IMR-90 (cell line): ENCODE measurements at regions not wholly inside any gene's neighbourhood (a gene's known extent, or its start where the extent isn't known, plus 50 kb on each side); places are given as distances from the start of the nearest gene placed in this dataset.

Source experiments
- ATAC-seq: fragments of 200-7000 bp; cut with Tn5 transposase; 2 replicates; pipeline ENCODE4 v1.9.1; 2020; ENCODE audit warnings: low read depth, mild to moderate bottlenecking, moderate library complexity
- BruUV-seq: library from RNA; stranded (reverse); fragments of 400-500 nt; replicated peaks from 2 replicates; lab custom pipeline; 2021; lab: Mats Ljungman, UMichigan
- CTCF ChIA-PET: fragments of 300-600 bp; formaldehyde crosslinking; extraction: SDS; loops from one replicate; lab custom pipeline; 2021; ENCODE audit warnings: antibody characterized with exemption; lab: Yijun Ruan, JAX
- POLR2A ChIA-PET: fragments of 300-600 bp; sonication (Branson Sonifier 250); formaldehyde crosslinking; loops from one replicate; lab custom pipeline; 2022; ENCODE audit warnings: antibody characterized with exemption; ENCODE audit not compliant: unreplicated experiment; lab: Charles Lee
- DNase-seq: peaks from one replicate; pipeline ENCODE4 v3.0.0; 2013
- H2AFZ ChIP-seq: replicated peaks from 2 replicates; pipeline ENCODE3; 2013; ENCODE audit warnings: low read length, mild to moderate bottlenecking; ENCODE audit not compliant: poor library complexity
- H2AK5ac ChIP-seq: 2 replicates; pipeline ENCODE4 v1.6.1; 2013; ENCODE audit warnings: low read depth, low read length, inconsistent platforms
- H2AK9ac ChIP-seq: replicated peaks from 2 replicates; pipeline ENCODE3; 2013; ENCODE audit warnings: mild to moderate bottlenecking, low read depth, low read length, moderate library complexity; ENCODE audit not compliant: poor library complexity
- H2BK120ac ChIP-seq: 2 replicates; pipeline ENCODE4 v1.6.1; 2013; ENCODE audit warnings: low read depth, low read length, inconsistent platforms
- H2BK15ac ChIP-seq: 3 replicates; pipeline ENCODE4 v1.6.1; 2013; ENCODE audit warnings: low read depth, low read length, inconsistent platforms
- H2BK20ac ChIP-seq: 2 replicates; pipeline ENCODE4 v1.6.1; 2013; ENCODE audit warnings: low read depth, mild to moderate bottlenecking, inconsistent platforms, low read length, moderate library complexity
- H2BK5ac ChIP-seq: 2 replicates; pipeline ENCODE4 v1.6.1; 2013; ENCODE audit warnings: mild to moderate bottlenecking, low read depth, low read length, inconsistent platforms; ENCODE audit not compliant: poor library complexity, severe bottlenecking
- H3K14ac ChIP-seq: replicated peaks from 2 replicates; pipeline ENCODE4 v1.6.1; 2013; ENCODE audit warnings: low read depth, low read length, inconsistent platforms
- H3K18ac ChIP-seq: 2 replicates; pipeline ENCODE4 v1.6.1; 2013; ENCODE audit warnings: low read depth, low read length, control low read depth
- H3K23ac ChIP-seq: 2 replicates; pipeline ENCODE4 v1.6.1; 2013; ENCODE audit warnings: low read depth, low read length, inconsistent platforms
- H3K27ac ChIP-seq: 2 replicates; pipeline ENCODE4 v1.5.1; 2013; ENCODE audit warnings: mild to moderate bottlenecking, control low read depth, low read length; ENCODE audit not compliant: insufficient read depth
- H3K27me3 ChIP-seq: 2 replicates; pipeline ENCODE4 v1.6.1; 2013; ENCODE audit warnings: low read length; ENCODE audit not compliant: control insufficient read depth, insufficient read depth
- H3K36me3 ChIP-seq: 2 replicates; pipeline ENCODE4 v1.6.1; 2013; ENCODE audit warnings: low read length, mixed read lengths; ENCODE audit not compliant: control insufficient read depth, insufficient read depth
- H3K4ac ChIP-seq: 2 replicates; pipeline ENCODE4 v1.6.1; 2013; ENCODE audit warnings: low read depth, low read length, inconsistent platforms
- H3K4me1 ChIP-seq: 2 replicates; pipeline ENCODE4 v1.6.1; 2013; ENCODE audit warnings: low read length, mixed read lengths; ENCODE audit not compliant: control insufficient read depth, insufficient read depth
- H3K4me2 ChIP-seq: 2 replicates; pipeline ENCODE4 v1.6.1; 2013; ENCODE audit warnings: low read depth, mild to moderate bottlenecking, control low read depth, low read length, moderate library complexity
- H3K4me3 ChIP-seq: 2 replicates; pipeline ENCODE4 v1.5.1; 2013; ENCODE audit warnings: low read depth, mild to moderate bottlenecking, control low read depth, low read length, moderate library complexity; ENCODE audit not compliant: insufficient read depth
- H3K56ac ChIP-seq: 2 replicates; pipeline ENCODE4 v1.6.1; 2013; ENCODE audit warnings: low read length, inconsistent platforms; ENCODE audit not compliant: insufficient read depth; ENCODE audit errors: extremely low read depth
- H3K79me1 ChIP-seq, 2 experiments: 2 replicates each; pipeline ENCODE4 v1.6.1; 2013; ENCODE audit warnings: low read length in 2 of 2, inconsistent platforms in 1 of 2, low read depth in 1 of 2
- H3K9ac ChIP-seq: 2 replicates; pipeline ENCODE4 v1.6.1; 2013; ENCODE audit warnings: low read depth, low read length, control low read depth
- H3K9me1 ChIP-seq: 2 replicates; pipeline ENCODE4 v1.6.1; 2013; ENCODE audit warnings: low read length, inconsistent platforms; ENCODE audit not compliant: insufficient read depth
- H3K9me3 ChIP-seq: 2 replicates; pipeline ENCODE4 v1.6.1; 2013; ENCODE audit warnings: low read length; ENCODE audit not compliant: control insufficient read depth, insufficient read depth
- H4K20me1 ChIP-seq: 2 replicates; pipeline ENCODE4 v1.6.1; 2013; ENCODE audit warnings: low read length, inconsistent platforms; ENCODE audit not compliant: insufficient read depth
- H4K5ac ChIP-seq: 2 replicates; pipeline ENCODE4 v1.6.1; 2013; ENCODE audit warnings: mild to moderate bottlenecking, low read depth, low read length, control low read depth
- H4K8ac ChIP-seq, 2 experiments: 2 replicates each; pipeline ENCODE4 v1.6.1; 2013; ENCODE audit warnings: low read depth in 2 of 2, low read length in 2 of 2, control low read depth in 1 of 2, inconsistent platforms in 1 of 2
- H4K91ac ChIP-seq: 2 replicates; pipeline ENCODE4 v1.6.1; 2013; ENCODE audit warnings: low read depth, low read length, inconsistent platforms; ENCODE audit not compliant: insufficient read depth
- CHD1 ChIP-seq: IDR thresholded peaks from 2 replicates; pipeline ENCODE4 v1.6.1; 2012; ENCODE audit warnings: low read depth, low read length, improper control_type of control experiment
- CTCF ChIP-seq: conservative IDR thresholded peaks from 2 replicates; pipeline ENCODE4 v1.5.1; 2012; ENCODE audit warnings: mild to moderate bottlenecking, low read depth, low read length, improper control_type of control experiment
- ELK1 ChIP-seq: fragments of 150-350 bp; IDR thresholded peaks from 2 replicates; pipeline ENCODE4 v1.6.1; 2016; ENCODE audit warnings: low read depth, mild to moderate bottlenecking, low read length, moderate library complexity, borderline replicate concordance
- MAFK ChIP-seq: IDR thresholded peaks from 2 replicates; pipeline ENCODE4 v1.6.1; 2012; ENCODE audit warnings: low read depth, low read length, improper control_type of control experiment
- RFX5 ChIP-seq: IDR thresholded peaks from 2 replicates; pipeline ENCODE4 v1.8.0; 2012; ENCODE audit warnings: low read depth, mild to moderate bottlenecking, low read length, moderate library complexity
- WGBS, 2 experiments: methylation state at CpG; one replicate each; pipeline versions ENCODE4 v1.1.5 to v1.1.7; 2013; ENCODE audit warnings: missing lambda C conversion rate in 2 of 2; ENCODE audit not compliant: insufficient read length in 1 of 2; ENCODE audit errors: extremely low coverage in 2 of 2; 5-methylcytosine and 5-hydroxymethylcytosine counted together
- dilution Hi-C: fragments of 300-500 bp; cut with HindIII; formaldehyde crosslinking; loops from one replicate; pipeline ENCODE4 v1.14.3; 2018; ENCODE audit warnings: low sequenced_read_pairs; ENCODE audit not compliant: unreplicated experiment
- in situ Hi-C: fragments of 300-500 bp; cut with MboI; formaldehyde crosslinking; loops from 3 replicates; pipeline ENCODE4 v1.14.3; 2019; ENCODE audit warnings: low sequenced_read_pairs, inconsistent platforms, mixed read lengths
- intact Hi-C: fragments of 100-400 bp; cut with micrococcal nuclease; formaldehyde crosslinking; loops from 2 replicates; pipeline ENCODE4 v1.10.0; 2022

- H3K14ac ChIP-seq: no peak overlapping the region
- no peaks in the 10 kb centered on the region for H3K9me1 ChIP-seq
- no peak overlapping the region for H3K23ac ChIP-seq
- no peak overlapping the region for H3K4ac ChIP-seq
- intact Hi-C loops: no loop called here
- no peaks in the 10 kb centered on the region for H3K4me1 ChIP-seq
- peaks cover 5% of the 10 kb centered on the region; the same call in 1 of the 2 replicates for H3K9me3 ChIP-seq
- H3K27me3 ChIP-seq: no peaks in the 10 kb centered on the region; the same call in 1 of the 2 replicates
- no peak overlapping the region for H3K18ac ChIP-seq
- no peak overlapping the region for H3K27ac ChIP-seq
- ChIA-PET POLR2A (no interaction called here), CTCF (no interaction called here)
- no peaks in the 10 kb centered on the region for H4K20me1 ChIP-seq
- no peak overlapping the region for H2AK5ac ChIP-seq
- dilution Hi-C loops: no loop called here
- no peak overlapping the region for H3K9ac ChIP-seq
- no peak overlapping the region for H2BK120ac ChIP-seq
- no peak overlapping the region for H4K91ac ChIP-seq
- no peak for ATAC-seq
- H3K4me3 ChIP-seq: no peak overlapping the region
- no peak overlapping the region for H3K4me2 ChIP-seq
- WGBS, 2 experiments: 82% methylated on average over 2 of the region's 18 CpGs; no CpG with 5 or more reads in 1 of the 2 experiments
- H4K8ac ChIP-seq: no peak overlapping the region
- H2AFZ ChIP-seq: no peak overlapping the region
- H3K56ac ChIP-seq: no peak overlapping the region
- DNase-seq: no peak
- H2BK5ac ChIP-seq: no peak overlapping the region
- in situ Hi-C loops: no loop called here
- TF ChIP-seq MAFK (no peak), ELK1 (no peak), CTCF (no peak), CHD1 (no peak), RFX5 (no peak)
- H4K5ac ChIP-seq: no peak overlapping the region
- BruUV-seq: no TSS peak
- H3K36me3 ChIP-seq: no peaks in the 10 kb centered on the region
- H3K79me1 ChIP-seq: no peaks in the 10 kb centered on the region
- no peak overlapping the region for H2BK15ac ChIP-seq
- no peak overlapping the region for H2BK20ac ChIP-seq
- no peak overlapping the region for H2AK9ac ChIP-seq
Measured at GRCh38 chr10:129140921-129141885, 325.8 kb upstream of the MGMT start.
